ENCODE measurements at regions not wholly inside any gene's neighbourhood (a gene's known extent, or its start where the extent isn't known, plus 50 kb on each side); places are given as distances from the start of the nearest gene placed in this dataset.
"Not testable (repeated sequence)": the region's sequence is repeated elsewhere in the genome, so short reads cannot be mapped to it uniquely, and the experiment has no call there.

GRCh38 chr7:73154586-73155038, 68.8 kb upstream of the SPDYE9 start (continued):
- TF ChIP-seq ZNF143 (CRISPR knock-in tag; IDR thresholded peaks at IDR 0.05) = peak; percentile 86
- peak; percentile 66; the same call in 1 of the 2 replicates for TF ChIP-seq ARID4A (CRISPR knock-in tag; IDR thresholded peaks at IDR 0.05; ENCODE audit: borderline replicate concordance)
- peak; percentile 59 for TF ChIP-seq ZNF687 (CRISPR knock-in tag; IDR thresholded peaks at IDR 0.05)
- TF ChIP-seq UBTF (CRISPR knock-in tag; IDR thresholded peaks at IDR 0.05) = peak; percentile 50; the same call in 1 of the 2 replicates
- peak; percentile 38; the same call in 1 of the 2 replicates for TF ChIP-seq HDAC1 (CRISPR knock-in tag; IDR thresholded peaks at IDR 0.05)
- peak; percentile 42; the same call in 1 of the 2 replicates for TF ChIP-seq SAP130 (CRISPR knock-in tag; IDR thresholded peaks at IDR 0.05; ENCODE audit: low read depth)
- TF ChIP-seq ZBTB2 (CRISPR knock-in tag; IDR thresholded peaks at IDR 0.05; ENCODE audit: low read depth) = peak; percentile 54; the same call in 1 of the 2 replicates
- peak; percentile 84 for TF ChIP-seq PATZ1 (CRISPR knock-in tag; IDR thresholded peaks at IDR 0.05)
- 0 out of 2 replicates have a peak, but pooled peaks have one; percentile 31 for TF ChIP-seq FOXK2 (IDR thresholded peaks at IDR 0.05)
- TF ChIP-seq HCFC1 (IDR thresholded peaks at IDR 0.05; ENCODE audit: low read depth, low read length) = peak; percentile 63
- TF ChIP-seq PHF8 (CRISPR knock-in tag; IDR thresholded peaks at IDR 0.05) = peak; percentile 39; the same call in 1 of the 2 replicates
- peak; percentile 55; the same call in 1 of the 2 replicates for TF ChIP-seq ZFY (CRISPR knock-in tag; IDR thresholded peaks at IDR 0.05)
- TF ChIP-seq TBX2 (CRISPR knock-in tag; IDR thresholded peaks at IDR 0.05; ENCODE audit: borderline replicate concordance) = 0 out of 2 replicates have a peak, but pooled peaks have one; percentile 38
- TF ChIP-seq HIVEP1 (CRISPR knock-in tag; IDR thresholded peaks at IDR 0.05) = peak; percentile 44; the same call in 1 of the 2 replicates
- TF ChIP-seq SOX6 (IDR thresholded peaks at IDR 0.05) = not testable (repeated sequence)
- TF ChIP-seq SOX6 (CRISPR knock-in tag; IDR thresholded peaks at IDR 0.05) = peak; percentile 49; the same call in 1 of the 2 replicates

Data from HepG2 (cell line).